ENCODE measurements at regions not wholly inside any gene's neighbourhood (a gene's known extent, or its start where the extent isn't known, plus 50 kb on each side); places are given as distances from the start of the nearest gene placed in this dataset.
"Not testable (repeated sequence)": the region's sequence is repeated elsewhere in the genome, so short reads cannot be mapped to it uniquely, and the experiment has no call there.

DNA sequence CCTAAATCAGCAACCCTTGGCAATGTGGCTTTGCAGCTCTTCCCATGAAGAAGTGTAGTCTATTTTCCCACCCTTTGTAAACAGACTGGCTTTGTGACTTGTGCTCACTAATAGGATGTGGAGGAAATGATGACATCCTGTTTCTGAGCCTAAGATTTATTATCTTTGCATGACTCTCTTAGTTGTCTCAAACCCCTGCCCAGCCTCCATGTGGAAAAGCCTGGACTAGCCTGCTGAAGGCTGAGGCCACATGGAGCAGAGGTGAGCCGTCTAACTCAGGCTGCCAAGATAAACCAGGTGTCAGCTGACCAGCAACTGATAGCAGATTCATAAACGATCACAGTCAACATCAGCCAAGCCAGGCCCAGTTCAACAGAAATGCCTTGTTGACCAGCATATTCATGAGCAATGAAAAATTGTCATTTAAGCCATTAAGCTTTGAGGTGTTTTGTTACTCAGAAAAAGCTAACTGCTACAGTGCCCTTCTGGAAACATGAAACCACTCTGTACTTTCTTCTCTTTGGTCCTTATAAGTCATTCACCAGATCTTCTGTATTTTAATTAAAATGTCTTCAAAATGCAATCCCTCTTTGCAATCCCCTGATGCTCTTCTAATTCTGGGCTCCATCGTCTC lies 586.3 kb upstream of the ANKRD30A start:
- DNase-seq: no peak

GRCh38 chr10:36534471-36535002 lies 590.9 kb upstream of the ANKRD30A start:
- no peak for DNase-seq

GRCh38 chr10:36533861-36534260 lies 591.5 kb upstream of the ANKRD30A start:
- DNase-seq: no peak

DNA sequence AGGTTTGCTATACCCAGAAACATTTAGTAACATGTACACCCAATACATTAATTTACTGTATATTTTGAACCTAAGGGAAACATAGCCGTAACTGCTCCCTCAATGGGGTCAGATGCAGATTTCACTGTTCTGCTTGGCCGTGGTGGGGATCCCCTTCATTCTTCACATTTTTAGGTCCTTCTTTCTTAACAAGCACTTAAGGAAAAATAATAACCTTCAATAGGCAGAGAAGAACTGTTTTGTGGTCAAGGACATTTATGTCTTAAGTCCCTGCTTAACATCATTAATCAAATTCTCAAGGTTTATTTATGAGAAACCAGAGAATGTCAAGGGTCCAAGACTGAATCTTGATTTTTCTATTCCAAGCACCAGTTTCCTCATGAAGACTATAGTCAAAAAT lies 592.1 kb upstream of the ANKRD30A start:
- no peak for DNase-seq

GRCh38 chr10:36531621-36532020 lies 593.8 kb upstream of the ANKRD30A start:
- no peak for DNase-seq

DNA sequence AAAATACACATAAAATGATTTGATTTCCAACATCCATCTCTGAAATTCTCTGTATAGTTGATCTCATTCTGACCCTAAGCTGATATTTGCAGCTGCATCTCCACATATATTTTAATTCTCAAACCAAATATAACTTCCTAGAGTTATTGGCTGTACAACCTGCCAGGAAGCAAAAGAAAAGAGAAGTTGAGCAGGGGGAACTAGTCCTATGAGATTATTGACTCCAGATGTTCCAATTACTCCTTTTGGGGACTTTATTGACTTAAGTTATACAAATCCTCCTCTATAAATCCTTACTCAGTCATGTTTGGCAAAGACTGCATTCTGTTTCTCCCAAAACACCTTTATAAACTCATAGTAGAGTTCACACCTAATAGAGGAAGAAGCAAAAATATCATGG lies 599.4 kb upstream of the ANKRD30A start:
- no peak for DNase-seq

DNA sequence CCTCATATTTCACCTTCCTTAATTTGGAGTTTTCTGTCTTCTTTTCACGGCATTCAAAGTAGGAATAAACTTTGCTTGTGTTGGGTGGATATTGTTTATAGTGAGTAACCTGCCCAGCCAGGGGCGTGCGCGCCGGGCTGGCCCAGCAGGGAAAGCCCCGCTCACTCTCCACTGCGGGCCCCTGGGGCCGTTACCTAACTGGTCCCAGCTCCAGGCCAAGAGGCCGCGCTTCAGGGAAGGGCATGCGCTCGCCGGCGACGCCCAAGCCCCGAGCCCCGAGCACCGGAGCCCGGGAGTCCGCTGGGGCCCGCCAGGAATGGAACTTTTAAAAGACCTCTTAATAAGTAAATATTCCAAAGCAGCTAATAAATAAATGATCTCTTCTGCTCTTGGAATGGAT lies 601.3 kb upstream of the ANKRD30A start:
- DNase-seq: not testable (repeated sequence)

DNA sequence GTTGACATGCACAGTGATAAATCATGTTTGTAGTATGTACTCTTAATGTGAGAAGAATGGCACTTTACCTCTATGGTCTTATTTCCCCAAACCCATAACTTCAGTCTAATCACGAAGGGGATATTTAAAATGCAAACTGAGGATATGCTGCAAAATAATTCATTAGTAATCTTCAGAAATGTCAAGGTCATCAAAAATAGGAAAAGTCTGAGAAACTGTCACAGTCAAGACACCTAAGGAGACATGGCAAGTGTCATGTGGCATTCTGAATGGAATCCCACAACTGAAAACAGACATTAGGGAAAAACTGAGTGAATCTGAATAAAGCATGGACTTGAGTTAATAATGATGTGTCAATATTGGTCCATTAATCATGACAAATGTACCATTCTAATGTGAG lies 605.5 kb upstream of the ANKRD30A start:
- DNase-seq: no peak

DNA sequence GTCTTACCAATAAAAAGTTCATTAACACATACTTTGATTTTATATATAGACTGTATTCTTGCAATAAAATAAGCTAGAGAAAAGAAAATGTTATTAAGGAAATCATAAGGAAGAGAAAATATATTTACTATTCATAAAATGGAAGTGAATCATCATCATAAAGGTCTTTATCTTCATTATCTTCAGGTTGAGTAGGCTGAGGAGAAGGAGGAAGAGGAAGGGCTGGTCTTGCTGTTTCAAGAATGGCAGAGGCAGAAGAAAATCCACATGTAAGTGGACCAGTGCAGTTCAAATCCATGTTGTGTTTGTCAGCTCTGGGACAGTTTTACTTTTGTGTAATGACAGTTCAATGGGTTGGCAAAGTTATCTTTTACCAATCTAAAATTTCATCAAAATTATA lies 609.1 kb upstream of the ANKRD30A start:
- DNase-seq: no peak

DNA sequence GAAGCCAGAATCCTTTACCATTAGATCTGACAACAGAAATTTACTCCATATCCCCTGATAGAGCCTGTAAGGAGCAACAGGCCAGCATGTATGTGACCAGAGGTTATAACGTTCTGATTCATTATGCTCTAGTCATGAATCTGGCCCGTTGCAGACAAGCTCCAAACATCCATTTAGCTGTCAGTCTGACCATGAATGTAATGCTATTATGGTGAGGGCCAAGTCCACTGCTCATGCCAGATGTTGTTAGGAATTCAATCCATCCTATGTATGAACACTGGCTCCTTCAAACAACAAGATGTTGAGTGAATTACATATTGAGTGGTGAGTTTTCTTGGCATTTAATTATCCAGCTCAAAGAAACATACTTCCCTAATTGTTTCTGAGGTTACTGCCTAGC lies 610.1 kb upstream of the ANKRD30A start:
- no peak for DNase-seq

DNA sequence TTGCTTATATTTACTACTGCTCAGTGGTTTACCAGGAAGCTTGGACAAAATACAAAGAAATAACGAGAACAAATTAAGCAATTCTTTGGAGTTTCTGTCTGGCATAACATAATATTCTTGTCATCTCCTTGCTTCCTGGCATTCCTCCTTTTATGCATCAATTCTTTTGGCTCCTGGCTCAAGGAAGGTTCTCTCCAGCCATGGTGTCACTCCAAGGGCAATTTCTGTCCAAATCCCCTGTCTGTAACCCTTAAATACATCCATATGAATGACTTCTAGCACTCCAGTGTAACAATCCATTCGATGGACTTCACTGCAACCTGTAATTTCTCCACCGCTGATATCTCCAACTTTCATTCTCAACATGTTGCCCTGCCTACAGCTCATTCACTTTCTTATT lies 617.7 kb upstream of the ANKRD30A start:
- DNase-seq: no peak

GRCh38 chr10:36506697-36507496 lies 618.5 kb upstream of the ANKRD30A start:
- DNase-seq: no peak

GRCh38 chr10:36506261-36506660 lies 619.1 kb upstream of the ANKRD30A start:
- no peak for DNase-seq

DNA sequence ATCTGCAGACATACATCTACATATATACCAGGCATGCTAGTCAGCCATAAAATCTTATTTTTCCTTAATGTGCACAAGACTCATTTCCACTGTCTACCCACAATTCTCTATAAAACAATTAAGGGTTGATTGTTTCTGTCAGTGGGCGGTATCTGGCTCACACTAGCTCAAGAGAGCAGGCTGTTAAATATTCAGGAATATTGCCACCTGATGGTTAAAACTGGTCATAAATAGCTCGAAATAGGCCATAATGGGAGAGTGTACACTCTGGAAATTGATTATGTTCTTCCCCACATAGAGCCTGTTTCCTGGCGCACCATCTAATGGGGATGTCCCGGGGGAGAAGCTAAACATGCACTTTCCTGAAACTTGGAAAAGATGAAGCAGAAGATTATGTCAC lies 620.6 kb upstream of the ANKRD30A start:
- no peak for DNase-seq

- DNase-seq: no peak
These were observed 625.1 kb upstream of the ANKRD30A start for GRCh38 chr10:36500266-36500665.

DNA sequence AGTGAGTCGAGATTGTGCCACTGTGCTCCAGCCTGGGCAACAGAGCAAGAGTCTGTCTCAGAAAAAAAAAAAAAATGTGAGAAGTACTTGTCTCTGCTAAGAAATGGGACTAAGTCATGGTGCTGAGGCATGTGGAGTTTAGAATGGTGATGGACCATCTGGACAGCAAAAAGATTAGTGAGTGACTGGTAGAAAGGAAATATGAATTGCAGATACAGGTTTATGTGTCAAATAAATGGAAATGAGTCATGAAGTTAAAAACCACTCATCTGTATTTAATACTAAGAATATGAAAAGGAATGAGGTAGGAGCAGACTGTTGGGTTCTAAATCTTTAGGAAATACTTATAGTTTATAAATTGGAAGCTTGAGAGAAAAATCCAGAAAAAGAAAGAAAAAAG lies 625.7 kb upstream of the ANKRD30A start:
- DNase-seq: no peak

- DNase-seq: no peak
These were observed 628.6 kb upstream of the ANKRD30A start for GRCh38 chr10:36496758-36497157.

- DNase-seq: no peak
These were observed 631.0 kb upstream of the ANKRD30A start for GRCh38 chr10:36494371-36494770.

DNA sequence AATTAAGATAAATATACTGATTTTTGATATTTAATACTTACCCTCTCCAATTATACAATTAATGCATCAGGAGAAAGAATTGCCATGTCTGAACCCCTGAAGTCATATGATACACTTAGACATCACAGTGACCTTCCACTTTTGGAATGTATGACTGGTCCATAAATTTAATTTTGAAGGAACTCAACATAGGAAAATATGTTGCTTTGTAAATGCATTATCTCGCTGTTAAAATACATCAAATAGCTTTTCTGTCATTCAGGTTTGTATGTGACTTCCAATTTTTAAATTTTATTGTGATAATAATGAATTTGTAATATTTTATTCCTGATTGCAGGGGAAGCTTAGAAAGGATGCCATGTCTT lies 631.9 kb upstream of the ANKRD30A start:
- DNase-seq: no peak

DNA sequence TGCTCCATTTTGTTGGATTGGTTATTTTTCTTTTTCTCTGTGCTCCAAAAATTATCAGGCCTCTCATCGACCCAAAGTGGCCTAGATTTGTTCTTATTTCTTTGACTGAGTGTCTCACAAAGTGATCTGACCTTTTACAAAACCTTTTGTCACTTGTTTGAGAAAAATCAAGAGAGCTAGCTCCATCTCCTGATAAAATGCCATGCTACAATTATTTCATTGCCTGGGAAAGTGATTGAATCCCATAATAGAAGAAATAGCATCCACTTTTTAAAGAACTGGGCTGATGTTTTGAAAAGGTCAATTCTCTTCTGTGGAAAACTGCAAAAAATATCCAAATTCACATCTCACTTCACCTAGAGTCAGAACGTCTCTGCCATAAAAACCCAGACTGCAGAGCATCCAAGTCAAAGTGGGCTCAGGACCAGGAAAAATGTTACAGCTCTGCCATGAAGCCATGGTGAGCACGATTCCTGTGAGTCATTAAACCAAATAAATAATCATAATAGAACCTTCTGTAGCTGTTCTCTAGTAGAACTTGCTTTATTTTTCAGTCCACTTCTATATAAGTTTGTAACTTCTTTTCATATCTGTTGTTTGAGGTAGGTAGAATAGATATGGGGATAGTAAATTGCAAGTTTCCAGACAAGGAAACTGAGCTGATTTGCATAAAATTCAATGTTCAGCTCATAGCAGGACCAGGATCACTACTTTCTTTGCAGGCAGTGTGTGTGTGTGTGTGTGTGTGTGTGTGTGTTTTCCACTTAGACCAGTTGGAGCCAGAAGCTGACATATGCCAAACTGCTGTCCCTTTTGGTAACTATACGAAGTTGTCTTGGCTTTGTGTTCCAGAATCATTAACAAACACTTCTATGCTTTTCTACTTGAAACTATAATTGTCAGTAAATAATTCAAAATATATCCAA lies 632.5 kb upstream of the ANKRD30A start:
- DNase-seq: no peak

DNA sequence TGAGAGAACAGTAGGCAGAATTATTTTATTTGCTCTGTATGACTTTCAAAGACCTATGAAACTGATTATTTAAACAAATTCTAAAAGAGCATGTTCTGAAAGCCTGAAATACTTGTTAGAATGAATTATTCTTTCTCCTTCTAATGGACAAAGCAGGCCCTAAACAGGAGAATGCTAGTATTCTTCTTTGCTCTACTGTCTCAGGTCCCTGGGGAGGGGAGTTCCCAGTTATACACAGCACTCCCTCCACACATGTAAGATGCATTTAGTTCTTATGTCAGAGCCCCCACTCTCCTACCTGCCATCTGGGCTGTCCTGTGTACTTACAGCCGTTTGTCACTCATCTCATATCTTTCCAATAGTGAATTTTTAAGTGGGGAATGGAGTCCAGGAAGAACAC lies 633.5 kb upstream of the ANKRD30A start:
- no peak for DNase-seq

- DNase-seq: no peak
These were observed 635.7 kb upstream of the ANKRD30A start for GRCh38 chr10:36489611-36490228.

- DNase-seq: no peak
These were observed 636.2 kb upstream of the ANKRD30A start for GRCh38 chr10:36489181-36489580.
